HG03442 (cell line): ENCODE measurements at regions not wholly inside any gene's neighbourhood (a gene's known extent, or its start where the extent isn't known, plus 50 kb on each side); places are given as distances from the start of the nearest gene placed in this dataset.
"Not testable (repeated sequence)": the region's sequence is repeated elsewhere in the genome, so short reads cannot be mapped to it uniquely, and the experiment has no call there.

Source experiments
- ATAC-seq: cut with Tn5 transposase; IDR thresholded peaks from one replicate; pipeline ENCODE4 v1.9.1; 2021; ENCODE audit warnings: mild to moderate bottlenecking, moderate library complexity; ENCODE audit not compliant: unreplicated experiment

DNA sequence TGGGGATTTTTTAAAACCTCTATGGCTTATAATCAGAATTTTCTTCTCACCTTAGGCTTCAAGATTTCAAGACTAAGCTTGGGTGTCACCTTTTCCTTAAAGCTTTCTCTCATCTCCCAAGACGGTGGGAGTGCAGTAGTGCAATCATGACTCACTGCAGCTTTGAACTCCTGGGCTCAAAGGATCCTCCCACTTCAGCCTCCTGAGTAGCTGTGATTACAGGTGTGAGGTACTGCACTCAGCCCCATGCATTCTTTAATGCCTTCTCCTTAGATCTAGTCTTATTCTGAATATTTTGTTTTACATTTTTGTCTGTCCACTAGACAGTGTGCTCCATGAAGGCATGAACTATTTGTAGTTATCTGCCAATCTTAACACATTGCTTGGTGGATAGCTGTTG lies 55.7 kb upstream of the FAT3 start:
- ATAC-seq, result no peak

DNA sequence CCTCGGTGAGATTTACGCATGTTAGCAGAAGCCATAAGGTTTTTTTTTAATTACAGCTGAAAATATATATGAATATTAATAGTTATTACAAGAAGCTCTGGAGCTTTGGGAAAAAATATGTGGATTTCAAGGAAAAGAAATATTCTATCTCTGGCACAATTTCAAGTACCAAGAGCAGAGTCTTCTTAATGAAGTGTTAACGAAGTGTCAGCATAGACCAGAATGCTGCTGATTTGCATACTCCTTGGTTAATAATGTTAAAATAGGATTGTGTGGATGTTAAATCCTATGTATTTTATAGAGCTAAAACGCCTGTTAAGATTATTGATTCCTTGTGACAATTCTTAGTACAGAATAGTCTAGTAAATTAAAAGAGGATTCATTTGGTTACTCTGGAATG lies 57.0 kb upstream of the FAT3 start:
- no peak for ATAC-seq

DNA sequence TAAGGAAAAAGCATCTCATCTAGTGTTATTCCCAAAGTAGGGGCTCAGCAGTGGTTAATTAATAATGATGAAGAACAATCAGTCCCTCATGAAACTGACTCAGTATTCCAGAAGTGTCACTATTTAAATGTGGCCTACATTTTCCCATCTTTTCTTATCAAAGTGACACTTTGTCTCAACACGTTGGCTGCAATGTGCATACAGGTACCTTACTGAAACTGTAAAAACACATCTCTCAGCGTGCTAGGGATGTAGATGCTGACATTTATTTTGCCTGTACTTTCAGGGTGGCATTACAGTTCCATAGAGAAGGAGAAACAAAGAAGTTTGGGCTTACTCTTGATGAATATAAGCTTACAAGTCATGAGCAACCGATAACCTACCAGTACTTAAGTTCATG lies 58.3 kb upstream of the FAT3 start:
- ATAC-seq, result no peak

GRCh38 chr11:92163879-92164278 lies 60.7 kb upstream of the FAT3 start:
- ATAC-seq, result no peak

DNA sequence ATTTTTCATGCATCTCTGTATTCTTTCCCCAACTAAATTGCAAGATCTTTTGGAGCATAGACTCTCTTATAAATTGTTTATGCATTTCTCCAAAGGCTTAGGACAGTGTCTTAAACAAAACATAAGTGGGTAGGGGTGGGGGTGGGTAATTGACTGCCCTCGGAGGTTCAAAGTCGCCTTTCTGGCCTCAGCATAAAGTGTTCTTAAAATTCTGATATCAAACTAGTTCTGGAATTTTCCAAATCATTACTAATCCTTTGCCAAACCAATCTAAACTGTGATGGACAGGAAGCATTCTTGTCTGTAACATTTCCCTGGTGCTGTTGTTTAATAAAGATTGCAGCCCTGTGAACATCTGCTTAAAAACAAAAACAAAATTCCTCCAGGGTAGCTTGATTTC lies 61.8 kb upstream of the FAT3 start:
- ATAC-seq, result no peak

DNA sequence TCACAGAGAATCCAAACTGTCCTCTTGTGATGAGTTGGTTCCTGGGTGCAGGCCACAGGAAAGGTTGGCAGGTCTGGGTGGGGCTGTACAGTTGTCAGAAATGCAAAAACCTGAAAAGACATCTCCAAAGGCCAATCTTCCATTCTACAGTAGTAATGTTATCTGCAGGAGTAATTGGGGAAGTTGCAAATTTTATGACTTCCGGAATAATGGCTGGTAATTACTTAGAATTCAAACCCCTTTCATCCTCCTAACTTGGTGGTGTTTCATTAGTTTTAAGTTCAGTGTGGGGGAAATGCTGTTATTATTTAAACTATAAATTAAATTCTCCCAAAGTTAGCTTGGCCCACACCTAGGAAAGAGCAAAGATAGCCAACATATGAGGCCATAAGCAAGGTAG lies 64.7 kb upstream of the FAT3 start:
- no peak for ATAC-seq

DNA sequence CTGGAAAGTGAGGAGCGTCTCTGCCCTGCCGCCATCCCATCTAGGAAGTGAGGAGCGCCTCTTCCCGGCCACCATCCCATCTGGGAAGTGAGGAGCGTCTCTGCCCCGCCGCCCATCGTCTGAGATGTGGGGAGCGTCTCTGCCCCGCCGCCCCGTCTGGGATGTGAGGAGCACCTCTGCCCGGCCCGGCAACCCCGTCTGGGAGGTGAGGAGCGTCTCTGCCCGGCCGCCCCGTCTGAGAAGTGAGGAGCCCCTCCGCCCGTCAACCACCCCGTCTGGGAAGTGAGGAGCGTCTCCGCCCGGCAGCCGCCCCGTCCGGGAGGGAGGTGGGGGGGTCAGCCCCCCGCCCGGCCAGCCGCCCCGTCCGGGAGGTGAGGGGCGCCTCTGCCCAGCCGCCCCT lies 67.2 kb upstream of the FAT3 start:
- ATAC-seq, result not testable (repeated sequence)

- ATAC-seq, result no peak
These were observed 70.0 kb upstream of the FAT3 start for GRCh38 chr11:92154611-92155010.

DNA sequence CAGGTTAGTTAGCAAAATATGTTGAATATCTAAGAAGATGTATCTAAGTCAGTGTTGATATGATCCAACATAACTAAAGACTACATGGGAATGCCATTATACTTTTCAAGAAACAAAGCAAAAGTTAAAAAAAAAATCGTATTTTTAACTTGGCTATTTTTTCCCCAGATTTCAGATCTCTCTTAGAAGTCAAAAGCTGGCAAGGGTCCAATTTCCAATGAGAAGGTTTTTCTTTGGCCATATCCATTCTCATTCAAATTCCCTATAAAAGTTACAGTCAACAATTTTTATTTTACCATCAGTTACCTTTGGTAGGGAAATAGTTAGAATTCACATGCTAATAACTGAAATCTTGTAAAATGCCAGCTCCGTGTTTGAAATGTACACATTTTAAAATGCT lies 70.5 kb upstream of the FAT3 start:
- ATAC-seq, result no peak

GRCh38 chr11:92153542-92153941 lies 71.1 kb upstream of the FAT3 start:
- ATAC-seq, result no peak

DNA sequence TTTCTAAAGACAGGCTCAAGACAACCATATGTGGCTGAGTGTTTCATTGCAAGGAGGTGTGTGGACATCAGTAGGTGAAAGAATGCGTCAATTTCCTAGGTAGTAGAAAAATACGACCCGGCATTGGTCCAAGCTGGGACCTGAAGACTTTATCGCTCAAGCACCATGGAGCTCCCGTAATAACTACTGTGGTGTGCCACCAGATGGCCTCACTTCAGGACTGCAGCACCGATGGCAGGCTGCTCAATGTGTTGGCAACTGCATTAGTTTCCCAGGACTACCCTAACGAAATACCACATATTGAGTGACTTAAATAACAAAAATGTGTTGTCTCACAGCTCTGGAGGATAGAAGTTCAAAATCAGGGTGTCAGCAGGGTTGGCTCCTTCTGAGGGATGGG lies 72.4 kb upstream of the FAT3 start:
- no peak for ATAC-seq

GRCh38 chr11:92149996-92150395 lies 74.6 kb upstream of the FAT3 start:
- no peak for ATAC-seq

- ATAC-seq, result no peak
These were observed 82.9 kb upstream of the FAT3 start for GRCh38 chr11:92141725-92142124.

DNA sequence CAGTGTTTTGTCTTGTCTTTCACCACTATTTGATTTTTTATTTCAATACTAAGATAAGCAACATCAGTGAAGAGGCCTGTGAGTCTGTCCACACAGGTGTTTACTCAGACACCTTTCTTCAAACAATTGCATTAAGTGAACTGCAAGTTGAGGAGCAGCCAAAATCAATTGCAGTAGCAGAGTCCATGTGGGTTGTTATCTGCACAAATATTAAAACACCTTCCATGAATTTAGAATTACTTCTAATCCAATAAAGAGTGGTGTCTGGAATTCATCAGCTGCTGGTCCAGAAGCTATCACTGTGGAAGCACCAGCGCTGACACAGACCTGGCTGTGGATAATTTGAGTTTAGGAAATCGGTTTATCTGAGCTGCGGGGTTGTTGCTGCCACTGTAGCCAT lies 83.5 kb upstream of the FAT3 start:
- ATAC-seq, result no peak

DNA sequence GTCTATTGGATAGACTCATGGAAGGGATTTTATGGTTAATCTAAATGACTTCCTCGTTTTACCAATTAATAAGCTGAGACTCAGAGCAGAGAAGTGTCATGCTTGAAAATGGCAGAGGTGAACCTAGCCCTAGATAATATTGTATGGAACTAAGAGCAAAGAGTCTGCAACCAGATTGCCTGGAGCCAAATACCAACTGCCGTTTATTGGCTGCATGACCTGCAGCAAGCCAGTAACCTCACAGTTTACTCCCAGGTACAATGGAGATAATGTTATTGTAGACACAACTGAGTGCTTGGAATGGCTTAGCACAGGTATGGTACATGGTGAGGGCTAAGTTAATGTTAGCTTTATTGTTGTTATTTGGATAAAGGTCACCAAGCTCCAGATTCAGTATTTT lies 84.6 kb upstream of the FAT3 start:
- ATAC-seq, result no peak

DNA sequence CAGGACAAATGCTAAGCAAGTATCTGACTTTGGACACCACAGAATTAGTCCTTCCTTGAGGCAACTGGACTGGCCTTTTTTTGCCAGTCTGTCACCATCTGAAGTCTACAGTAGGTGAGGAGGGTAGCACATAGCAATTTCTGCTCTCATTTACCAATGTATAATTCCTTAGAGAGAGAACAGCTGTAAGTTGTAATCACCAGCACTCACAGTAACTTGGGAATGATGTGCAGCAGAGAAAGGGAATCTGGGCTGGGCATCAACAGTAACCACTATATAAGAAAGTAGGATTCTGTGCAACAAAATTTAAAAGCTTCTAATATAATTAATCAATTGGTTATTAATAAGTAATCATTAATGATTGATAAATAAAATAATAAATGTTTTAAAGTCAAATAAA lies 86.3 kb upstream of the FAT3 start:
- no peak for ATAC-seq

DNA sequence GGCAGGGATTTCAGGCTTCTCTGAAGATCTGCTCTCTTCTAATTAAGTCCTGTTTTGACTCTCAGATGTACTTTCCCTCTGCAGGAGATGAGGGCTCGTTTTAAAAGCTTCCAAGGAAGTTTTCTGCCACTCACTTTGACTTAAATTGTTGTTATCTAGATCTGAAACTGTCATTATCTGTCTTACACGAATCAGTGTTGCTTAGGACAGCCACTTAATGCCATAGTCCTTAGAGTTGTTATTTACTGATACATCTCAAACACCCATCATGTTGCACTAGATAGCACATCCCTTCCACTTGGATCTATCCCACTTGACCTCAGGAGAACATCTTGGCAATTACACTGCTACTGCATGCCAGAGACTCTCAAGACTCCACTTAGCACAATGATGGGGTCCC lies 86.9 kb upstream of the FAT3 start:
- ATAC-seq, result no peak

DNA sequence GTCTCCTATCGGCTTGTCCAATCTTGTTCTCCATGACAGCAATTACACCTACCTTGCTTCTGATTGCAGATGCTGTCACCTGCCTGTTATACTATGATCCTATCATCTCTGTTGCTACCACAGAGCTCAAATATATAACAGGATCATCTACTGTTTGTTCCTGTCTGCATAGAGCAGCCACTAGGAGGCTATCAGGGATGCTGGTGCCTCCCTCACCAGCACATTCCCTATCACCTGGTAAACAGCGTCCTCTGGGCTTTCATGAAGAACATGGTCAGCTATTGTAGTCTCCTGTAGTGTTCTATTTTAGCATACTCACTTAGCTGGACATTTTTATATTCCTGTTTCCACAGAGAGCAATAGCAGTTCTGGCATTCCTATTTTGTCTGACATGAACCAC lies 87.8 kb upstream of the FAT3 start:
- no peak for ATAC-seq

DNA sequence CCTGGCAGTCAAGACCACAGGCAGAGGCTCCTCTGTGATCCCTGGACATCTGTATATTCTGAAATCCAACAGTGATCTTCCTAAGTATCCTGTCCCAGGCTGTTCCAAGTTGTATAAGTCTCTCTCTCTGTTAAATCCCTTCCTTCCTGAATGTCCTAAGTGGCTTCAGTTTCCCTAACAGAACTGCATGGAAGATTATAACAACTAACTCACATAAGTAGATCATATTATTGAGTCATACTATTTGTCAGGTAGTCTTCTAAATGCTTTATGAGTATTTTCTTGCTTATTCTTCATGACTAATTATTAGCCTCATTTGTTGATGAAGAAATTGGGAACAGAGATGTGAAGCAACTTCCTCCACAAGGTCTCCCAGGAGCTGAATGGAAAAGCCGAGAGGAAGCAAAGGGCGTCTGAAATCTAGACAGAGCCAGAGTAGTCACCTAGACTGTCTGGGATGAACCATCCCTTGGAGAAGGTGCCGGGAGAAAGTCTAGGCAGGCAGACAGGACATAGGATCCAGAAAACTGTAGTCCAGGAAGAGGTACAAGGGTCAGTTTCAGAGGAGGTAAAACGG lies 93.2 kb upstream of the FAT3 start:
- no peak for ATAC-seq

DNA sequence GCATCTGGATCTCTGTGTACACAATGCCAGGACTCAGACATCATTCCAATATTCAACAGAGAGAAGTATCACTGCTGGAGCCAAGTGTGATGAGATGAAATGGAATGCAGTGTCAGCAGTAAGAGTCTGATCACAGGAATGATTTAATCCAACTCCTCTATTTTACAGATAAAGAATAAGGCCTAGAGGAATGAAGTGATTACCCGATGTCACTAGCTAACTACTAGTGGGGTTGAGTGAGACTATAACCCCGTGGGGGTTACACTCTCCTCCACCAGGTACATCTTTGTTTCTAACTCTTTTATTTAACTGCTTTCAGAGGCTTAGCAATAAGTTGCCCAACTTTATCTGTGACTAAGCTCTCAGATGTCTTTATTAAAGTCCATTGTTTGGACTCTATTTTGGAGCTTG lies 94.2 kb upstream of the FAT3 start:
- ATAC-seq, result no peak

DNA sequence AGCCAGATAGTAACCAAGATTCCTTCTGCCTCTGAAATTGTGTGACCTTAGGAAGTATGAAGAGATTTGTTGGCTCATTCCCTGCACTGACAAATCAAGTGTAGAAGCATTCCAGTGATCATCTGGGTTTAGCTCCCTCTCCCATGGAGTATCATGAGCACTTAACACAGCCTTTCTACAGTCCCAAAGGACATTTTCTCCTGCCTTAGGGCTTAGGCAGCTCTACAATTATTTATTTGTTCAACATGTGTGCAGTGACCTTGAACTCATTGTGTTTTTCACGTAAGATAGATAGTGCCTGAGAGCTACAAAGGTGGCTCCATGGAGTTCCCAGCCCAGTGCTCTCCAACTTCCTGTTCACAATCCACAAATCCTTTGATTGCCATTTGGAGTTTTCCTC lies 94.8 kb upstream of the FAT3 start:
- no peak for ATAC-seq

GRCh38 chr11:92128026-92128425 lies 96.6 kb upstream of the FAT3 start:
- no peak for ATAC-seq

- ATAC-seq, result no peak
These were observed 99.3 kb upstream of the FAT3 start for GRCh38 chr11:92125321-92125720.

DNA sequence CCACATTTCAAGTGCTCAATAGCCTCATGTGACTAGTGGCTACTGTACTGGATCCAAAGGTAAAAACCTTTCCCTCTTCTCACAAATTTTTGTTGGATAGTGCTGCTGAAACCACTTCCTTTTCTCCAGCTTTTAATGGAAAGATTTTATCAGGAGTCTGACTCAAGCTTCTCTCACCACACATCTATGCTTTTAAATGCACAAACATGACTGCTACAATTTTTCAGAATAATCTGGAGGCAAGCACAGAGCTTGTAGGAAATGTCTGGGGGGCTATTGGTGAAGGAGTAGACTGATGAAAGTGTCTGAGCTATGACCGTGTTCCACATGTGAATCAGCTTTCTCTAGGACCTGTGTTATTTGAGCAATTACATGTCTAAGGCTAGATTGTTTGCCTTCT lies 101.1 kb upstream of the FAT3 start:
- ATAC-seq, result no peak
